ENCODE measurements at regions not wholly inside any gene's neighbourhood (a gene's known extent, or its start where the extent isn't known, plus 50 kb on each side); places are given as distances from the start of the nearest gene placed in this dataset.

DNA sequence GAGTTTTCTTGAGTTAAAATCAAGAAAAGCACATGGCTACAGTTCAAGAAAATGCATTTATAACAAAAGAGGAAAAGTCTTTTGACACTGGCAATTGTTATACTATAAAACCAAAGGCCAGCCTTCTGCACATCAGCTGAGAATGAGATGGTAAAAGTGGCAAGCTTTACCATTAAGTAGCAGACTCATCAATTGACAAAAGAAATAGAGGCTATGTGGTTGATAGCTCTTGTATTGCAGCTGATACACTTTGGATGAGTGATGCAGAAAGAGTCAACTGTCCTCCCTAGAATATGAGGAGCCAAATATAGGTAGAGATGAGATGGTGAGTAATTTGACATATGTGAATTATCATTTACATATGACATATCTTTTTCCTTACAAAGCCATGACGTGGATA, 1100.9 kb upstream of the CDH6 start:
- no peak for DNase-seq (ENCODE audit: low read depth, low spot score)
- in situ Hi-C loops (cut with HindIII; ENCODE audit: low pct_unique_long_range_greater_than_20kb, low sequenced_read_pairs): no loop called here

DNA sequence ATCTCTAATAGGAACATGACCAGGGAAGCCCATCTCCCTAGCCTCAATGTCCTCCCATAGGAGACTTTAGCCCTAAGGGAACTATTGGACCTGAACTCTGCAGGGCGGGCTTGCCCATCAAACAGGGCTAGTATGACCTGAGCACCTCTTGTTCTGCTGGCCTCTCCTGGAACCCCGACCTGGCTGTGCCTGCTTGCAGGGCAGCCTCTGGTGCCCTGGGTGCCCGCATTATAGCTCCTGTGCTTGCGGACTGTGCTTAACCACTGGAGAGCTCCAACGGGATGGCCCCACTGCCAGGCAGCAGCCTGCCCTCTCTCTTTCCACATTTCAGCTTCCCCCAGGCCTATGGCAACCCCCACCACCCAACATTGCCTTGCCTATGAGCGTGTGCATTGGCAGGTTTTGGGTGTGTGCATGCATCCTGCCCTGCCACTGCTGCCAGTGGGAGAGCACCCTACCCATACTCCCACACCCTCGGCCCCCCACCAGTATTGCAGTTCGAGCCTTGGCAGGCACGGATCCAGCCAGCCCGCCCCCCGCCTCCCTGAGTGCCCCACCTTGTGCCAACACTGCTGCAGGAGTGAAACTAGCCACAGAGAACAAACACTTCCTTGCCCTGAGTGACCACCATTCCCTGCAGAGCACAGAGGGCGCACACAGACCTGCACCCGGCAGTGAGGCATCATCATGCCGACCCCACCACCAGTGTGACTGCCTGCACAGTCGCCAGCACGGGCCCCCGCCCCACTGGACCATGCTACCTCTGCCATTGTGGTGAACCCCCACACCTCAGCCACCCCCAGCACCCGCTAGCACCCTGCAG, 1123.8 kb upstream of the CDH6 start:
- in situ Hi-C loops (cut with HindIII; ENCODE audit: low pct_unique_long_range_greater_than_20kb, low sequenced_read_pairs): no loop called here
- DNase-seq (ENCODE audit: low read depth, low spot score): no peak

DNA sequence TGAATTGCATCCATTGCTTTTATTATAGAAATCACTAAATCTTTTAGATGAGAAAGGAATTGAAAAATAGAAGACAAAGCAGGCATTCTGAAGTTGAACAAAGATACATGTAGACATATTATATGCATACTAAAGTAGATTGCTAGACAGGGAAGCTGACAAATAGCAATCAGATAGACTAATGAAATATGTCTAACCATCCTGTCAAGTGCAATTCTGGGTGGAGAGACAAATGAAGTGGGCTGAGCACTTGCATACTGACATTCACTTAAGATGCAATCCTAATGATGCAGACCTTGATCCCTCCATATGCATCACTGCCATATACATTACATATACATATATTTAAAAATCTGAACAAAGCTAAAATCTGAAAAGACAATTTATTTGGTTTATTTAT, 1130.0 kb upstream of the CDH6 start:
- no peak for DNase-seq (ENCODE audit: low read depth, low spot score)
- in situ Hi-C loops (cut with HindIII; ENCODE audit: low pct_unique_long_range_greater_than_20kb, low sequenced_read_pairs): no loop called here

DNA sequence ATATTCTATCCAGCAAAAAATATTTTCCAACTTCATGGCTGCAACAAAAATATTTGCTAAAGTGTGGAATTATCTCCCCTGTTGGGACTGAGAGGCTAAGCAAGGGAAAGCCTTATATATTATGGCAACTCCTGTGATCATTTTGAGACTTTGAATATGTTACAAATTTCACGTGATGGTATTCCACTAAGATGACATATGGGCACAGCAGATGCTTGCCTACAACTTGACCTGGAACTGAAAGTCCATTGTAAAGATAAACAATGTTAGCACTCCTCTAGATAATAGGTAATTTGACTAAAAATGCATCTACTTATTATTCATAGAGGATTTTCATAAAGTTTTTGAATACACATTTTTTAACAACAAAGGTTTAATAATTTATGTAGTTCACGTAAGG, 1141.5 kb upstream of the CDH6 start:
- in situ Hi-C loops (cut with HindIII; ENCODE audit: low pct_unique_long_range_greater_than_20kb, low sequenced_read_pairs): no loop called here

DNA sequence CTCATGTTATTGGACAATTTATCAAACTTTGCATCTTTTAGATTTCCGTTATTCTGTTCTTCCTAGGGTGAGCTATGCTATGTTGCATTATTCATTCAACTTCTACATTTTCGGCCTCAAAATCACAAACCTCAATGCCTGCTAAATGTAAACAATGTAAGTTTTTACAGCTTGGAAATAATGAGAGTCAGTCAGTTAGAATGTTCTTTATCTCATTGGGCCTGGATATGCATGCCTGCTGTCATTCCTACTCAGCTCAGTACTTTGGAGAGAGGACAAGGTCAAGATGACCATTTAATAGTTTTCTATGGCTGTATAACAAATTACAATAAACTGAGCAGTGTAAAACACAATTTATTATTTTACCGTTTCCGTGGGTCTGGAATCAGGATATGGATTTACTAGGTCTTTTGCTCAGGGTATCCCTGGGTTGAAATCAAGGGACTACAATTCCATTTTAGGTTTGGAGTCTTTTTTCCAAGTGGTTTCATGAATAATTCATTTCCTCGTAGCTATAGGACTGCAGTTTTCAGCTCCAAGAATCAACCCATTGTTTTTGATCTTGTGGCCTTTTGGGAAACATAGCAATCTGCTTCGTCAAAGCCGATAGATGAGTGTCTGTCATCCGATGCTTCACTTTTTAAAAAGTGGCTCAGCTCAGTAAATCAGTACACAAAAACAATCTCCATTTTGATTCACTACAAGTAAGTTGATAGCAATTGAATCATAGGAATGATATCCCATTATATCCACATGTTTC, 1143.2 kb upstream of the CDH6 start:
- in situ Hi-C loops (cut with HindIII; ENCODE audit: low pct_unique_long_range_greater_than_20kb, low sequenced_read_pairs): no loop called here
- DNase-seq (ENCODE audit: low read depth, low spot score): peak; percentile 72

More for the DNA sequence above, 1141.5 kb upstream of the CDH6 start:
- DNase-seq (ENCODE audit: low read depth, low spot score): no peak

DNA sequence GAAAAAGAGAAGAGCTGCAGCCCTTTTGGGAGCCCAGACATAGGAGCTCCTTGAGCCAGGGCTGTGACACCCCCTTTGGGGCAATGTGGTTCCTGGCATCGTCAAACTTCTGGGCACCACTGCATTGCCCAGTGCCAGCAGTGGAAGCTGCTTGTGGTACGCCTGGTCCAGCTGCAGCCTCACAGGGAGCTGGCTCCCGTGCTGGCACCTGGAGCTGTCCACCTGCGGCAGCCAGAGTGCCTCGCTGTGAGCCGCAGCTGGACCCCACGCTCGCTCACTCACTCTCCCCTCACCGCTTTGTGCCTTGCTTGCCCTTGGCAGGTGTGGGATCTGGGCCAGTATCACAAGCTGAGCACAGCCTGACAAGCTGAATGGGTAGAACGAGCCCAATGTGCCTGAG, 1150.8 kb upstream of the CDH6 start:
- no peak for DNase-seq (ENCODE audit: low read depth, low spot score)

DNA sequence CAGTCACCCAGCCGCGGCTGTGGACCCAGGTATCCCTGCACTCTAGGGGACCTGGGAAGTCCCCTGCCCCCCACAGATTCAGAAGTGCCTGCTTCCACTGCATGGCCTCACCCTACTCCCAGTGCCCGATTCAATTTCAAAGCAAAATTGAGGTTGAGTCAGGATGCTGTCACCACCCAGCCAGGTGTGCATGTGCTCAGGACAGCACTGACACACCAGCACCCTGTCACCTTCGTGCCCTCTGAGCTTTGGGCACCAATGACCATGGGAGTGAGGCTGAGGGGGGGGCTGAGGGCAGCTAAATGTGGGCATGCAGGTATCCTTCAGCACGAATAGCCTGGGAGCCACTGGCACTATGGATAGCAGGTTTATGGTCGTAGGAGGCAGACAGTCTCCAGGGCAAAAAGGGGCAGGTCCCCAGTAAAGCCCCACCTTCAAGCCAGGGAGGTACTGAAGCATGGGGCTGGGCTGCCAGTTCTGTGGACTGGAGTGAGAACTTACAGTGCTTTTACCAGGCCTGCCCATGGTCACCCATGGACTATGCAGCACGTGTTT, 1151.6 kb upstream of the CDH6 start:
- in situ Hi-C loops (cut with HindIII; ENCODE audit: low pct_unique_long_range_greater_than_20kb, low sequenced_read_pairs): no loop called here
- no peak for DNase-seq (ENCODE audit: low read depth, low spot score)

More for the DNA sequence above, 1150.8 kb upstream of the CDH6 start:
- in situ Hi-C loops (cut with HindIII; ENCODE audit: low pct_unique_long_range_greater_than_20kb, low sequenced_read_pairs): no loop called here

DNA sequence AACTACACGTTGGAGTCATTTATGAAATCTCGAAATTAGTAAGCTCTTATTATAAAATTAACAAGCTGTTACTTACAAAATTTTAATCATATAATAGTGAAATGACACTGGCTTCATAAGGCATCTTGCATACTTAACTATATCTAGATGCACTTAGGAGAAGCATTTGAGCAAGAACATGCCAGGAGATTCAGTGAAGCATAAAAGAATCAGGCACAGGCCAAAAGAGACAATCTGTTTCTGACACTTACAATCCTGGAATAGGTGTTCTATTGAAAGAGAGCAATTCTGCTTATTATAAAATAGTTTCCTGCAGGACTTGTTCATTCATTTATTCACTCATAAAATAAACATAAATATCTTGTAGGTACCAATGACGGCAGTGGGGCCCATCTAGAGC, 1152.2 kb upstream of the CDH6 start:
- DNase-seq (ENCODE audit: low read depth, low spot score): no peak
- in situ Hi-C loops (cut with HindIII; ENCODE audit: low pct_unique_long_range_greater_than_20kb, low sequenced_read_pairs): no loop called here

DNA sequence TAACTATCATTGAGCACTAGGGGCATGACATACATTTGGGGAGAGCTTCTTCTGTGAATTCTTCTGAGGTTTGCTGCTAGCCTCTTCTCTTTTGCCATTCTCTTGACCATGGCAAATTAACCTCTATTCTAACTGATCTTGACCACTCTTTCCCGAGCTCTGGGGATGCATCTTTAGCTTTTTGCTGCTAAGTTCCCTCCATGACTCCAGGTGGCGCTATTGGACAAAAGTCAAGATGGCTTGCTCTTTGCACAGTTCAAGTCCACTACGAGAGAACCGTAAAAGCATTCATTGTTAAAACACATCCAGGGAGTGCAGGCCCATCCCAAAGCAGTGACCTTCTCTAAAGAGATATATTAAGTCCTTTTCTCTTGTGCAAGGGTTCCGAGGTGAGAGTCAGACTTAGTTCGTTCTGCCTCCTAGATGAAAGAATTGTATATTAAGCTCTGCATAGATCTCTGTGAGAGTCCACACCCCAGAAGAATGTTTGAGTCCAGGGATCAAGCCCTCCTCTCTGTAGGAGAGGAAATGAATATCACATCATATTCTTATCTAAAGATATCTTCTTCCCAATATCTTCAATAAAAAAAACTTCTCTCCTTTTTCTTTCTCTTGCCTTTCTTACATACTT, 1152.9 kb upstream of the CDH6 start:
- DNase-seq (ENCODE audit: low read depth, low spot score): peak; percentile 94
- in situ Hi-C loops (cut with HindIII; ENCODE audit: low pct_unique_long_range_greater_than_20kb, low sequenced_read_pairs): no loop called here

DNA sequence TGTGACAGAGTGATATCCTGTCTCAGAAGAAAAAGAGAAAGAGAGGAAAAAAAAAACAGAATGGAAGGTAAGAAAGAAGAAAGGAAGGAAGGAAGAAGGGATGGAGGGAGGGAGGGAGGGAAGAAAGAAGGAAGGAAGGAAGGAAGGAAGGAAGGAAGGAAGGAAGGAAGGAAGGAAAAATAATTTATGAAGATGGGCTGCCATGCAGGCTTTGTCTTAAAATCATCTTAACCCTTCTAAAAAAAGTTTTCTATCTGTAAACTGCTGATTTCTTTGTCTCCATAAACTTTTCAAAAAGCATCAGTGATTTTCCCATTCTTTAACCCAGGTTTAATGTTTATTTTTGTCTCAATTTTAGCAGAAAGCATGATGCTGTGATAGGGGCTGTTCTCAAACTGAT, 1154.1 kb upstream of the CDH6 start:
- in situ Hi-C loops (cut with HindIII; ENCODE audit: low pct_unique_long_range_greater_than_20kb, low sequenced_read_pairs): no loop called here
- no peak for DNase-seq (ENCODE audit: low read depth, low spot score)

DNA sequence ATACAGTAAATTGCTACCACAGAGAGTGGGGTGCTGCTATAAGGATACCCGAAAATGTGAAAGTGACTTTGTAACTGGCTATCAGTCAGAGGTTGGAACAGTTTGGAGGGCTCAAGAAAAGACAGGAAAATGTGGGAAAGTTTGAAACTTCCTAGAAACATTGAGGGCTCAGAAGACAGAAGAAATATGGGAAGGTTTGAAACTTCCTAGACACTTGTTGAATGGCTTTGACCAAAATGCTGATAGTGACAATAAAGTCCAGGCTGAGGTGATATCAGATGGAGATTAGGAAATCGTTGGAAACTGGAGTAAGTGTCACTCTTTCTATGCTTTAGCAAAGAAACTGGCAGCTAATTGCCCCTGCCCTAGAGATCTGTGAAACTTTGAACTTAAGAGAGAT, 1158.6 kb upstream of the CDH6 start:
- no peak for DNase-seq (ENCODE audit: low read depth, low spot score)
- in situ Hi-C loops (cut with HindIII; ENCODE audit: low pct_unique_long_range_greater_than_20kb, low sequenced_read_pairs): no loop called here

DNA sequence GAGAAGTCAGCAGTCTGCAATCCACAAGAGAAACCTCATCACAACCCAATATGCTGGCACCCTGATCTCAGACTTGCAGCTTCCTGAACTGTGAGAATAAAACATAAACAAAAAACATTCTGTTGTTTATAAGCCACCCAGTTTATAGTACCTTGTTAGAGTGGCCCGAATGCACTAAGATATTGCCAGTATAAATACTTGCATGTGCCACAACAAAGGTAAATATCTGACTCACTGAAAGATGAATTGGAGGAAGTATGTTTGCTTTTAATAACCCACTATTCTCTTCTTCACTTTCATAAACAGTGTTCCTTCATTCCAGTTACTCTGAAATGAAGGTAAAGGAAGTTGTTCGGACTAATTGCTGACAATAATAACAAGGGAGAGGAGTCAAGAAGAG, 1163.4 kb upstream of the CDH6 start:
- DNase-seq (ENCODE audit: low read depth, low spot score): no peak
- in situ Hi-C loops (cut with HindIII; ENCODE audit: low pct_unique_long_range_greater_than_20kb, low sequenced_read_pairs): no loop called here

DNA sequence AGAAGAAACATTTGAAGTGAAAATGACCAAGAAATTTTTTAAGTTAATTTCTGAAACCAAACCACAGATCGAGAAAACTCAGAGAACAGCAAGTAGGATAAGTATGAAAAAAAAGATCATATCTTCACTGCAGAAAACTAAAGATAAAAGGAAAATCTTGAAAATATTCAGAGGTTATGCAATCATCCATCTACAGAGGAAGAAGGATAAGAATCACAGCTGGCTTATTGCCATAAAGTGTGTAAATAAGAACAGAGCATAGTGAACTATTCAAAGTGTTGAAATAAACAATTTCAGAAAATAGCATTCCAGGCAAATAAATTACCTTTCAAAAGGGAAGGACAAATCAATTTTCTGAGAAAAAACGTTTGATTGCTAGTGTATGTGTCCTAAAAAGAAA, 1191.7 kb upstream of the CDH6 start:
- in situ Hi-C loops (cut with HindIII; ENCODE audit: low pct_unique_long_range_greater_than_20kb, low sequenced_read_pairs): no loop called here
- no peak for DNase-seq (ENCODE audit: low read depth, low spot score)

DNA sequence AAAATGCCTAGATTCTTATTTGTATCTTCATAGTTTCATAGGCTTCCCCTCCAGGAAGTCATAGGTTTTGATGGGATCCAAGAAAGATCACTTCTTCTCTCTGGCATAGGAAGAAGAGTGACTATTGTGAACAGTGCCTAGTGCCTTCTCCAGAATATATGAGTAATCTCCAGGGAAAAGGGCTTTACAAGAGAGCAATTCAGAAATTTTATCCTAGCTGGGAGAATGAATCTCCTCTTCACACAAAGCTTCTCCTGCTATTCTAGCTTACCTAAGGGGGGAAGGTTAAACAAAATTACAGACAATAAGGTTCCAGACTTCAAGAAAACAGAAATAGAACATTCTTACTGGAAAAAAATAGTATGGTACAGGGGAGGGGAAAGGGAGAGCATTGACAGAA, 1193.3 kb upstream of the CDH6 start:
- peak; percentile 91 for DNase-seq (ENCODE audit: low read depth, low spot score)
- in situ Hi-C loops (cut with HindIII; ENCODE audit: low pct_unique_long_range_greater_than_20kb, low sequenced_read_pairs): no loop called here

DNA sequence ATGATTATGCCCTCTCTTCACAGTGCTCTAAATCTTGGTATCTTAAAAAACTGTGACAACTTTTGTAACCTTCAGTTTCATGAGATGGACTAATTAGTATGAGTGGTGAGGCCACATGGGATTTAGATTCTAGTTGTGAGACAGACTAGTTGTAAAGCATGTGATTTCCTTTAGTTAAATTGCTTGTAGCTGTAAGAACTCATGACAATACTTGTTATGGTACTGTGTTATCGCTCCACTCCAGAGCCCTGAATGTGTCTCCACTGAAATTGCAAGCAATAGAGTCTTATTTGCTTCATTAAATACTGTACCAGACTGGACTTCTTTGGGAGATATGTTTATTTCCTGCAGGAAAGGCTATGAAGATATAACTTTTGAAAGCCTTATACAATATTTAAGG, 1198.3 kb upstream of the CDH6 start:
- in situ Hi-C loops (cut with HindIII; ENCODE audit: low pct_unique_long_range_greater_than_20kb, low sequenced_read_pairs): no loop called here
- DNase-seq (ENCODE audit: low read depth, low spot score): no peak

DNA sequence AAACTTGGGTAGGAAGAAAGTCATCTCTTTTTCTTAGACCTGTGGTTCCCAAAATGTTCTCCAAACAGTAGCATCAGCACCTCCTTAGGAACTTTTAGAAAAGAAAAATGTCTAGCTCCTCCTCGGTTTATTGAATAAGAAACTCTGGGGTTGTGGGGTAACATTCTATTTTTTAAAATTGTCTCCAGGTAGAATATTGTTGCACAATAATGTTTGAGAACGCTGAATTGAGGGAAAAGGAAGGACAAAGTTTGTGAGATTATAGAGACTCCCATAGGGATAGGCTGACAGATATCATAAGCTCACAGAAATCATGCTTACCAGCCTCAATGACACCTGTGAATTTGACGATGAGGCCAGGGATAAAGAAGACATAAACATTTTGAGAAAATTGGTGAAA, 1199.0 kb upstream of the CDH6 start:
- in situ Hi-C loops (cut with HindIII; ENCODE audit: low pct_unique_long_range_greater_than_20kb, low sequenced_read_pairs): no loop called here
- DNase-seq (ENCODE audit: low read depth, low spot score): no peak

DNA sequence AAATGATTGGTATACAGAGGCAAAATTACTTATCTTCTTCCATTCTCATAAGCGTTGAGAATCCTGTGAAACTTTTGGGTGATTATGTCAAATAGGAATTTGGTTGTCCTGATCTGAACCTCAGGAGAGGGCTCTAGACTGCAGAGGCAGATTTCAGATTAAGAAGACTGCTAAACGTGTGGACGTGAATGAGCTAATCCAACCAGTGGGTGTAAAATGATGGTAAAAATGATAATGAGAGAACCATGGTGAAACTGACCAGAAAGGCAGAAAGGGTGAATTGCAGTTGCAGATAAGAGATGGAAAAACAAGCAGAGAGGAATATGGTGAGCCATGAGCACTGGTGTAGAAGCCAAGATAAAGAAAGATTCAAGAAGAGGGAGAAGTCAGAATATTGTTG, 1200.2 kb upstream of the CDH6 start:
- DNase-seq (ENCODE audit: low read depth, low spot score): no peak
- in situ Hi-C loops (cut with HindIII; ENCODE audit: low pct_unique_long_range_greater_than_20kb, low sequenced_read_pairs): no loop called here

DNA sequence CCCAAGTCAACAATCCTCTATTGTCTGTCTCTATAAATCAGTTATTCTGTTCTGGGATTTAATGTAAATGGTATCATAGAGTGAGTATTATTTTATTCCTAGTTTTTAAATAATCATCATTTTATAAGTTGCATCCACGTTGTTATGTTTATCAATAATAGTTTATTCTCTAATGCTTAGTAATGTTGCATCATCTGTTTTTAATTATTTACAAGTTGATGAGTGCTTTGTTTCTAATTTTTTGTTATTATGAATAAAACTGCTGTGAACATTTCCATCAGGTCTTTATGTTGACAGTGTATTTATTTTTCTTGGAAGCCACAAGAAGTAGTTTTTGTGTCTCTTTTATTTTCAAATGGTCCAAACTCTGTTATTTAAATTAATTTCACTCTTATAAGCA, 1201.2 kb upstream of the CDH6 start:
- in situ Hi-C loops (cut with HindIII; ENCODE audit: low pct_unique_long_range_greater_than_20kb, low sequenced_read_pairs): no loop called here

More for the DNA sequence above, 1201.2 kb upstream of the CDH6 start:
- DNase-seq (ENCODE audit: low read depth, low spot score): no peak

Measured in SK-MEL-5 (cell line).